Activated CD8-positive, alpha-beta T cell treated with anti-CD3 and anti-CD28 coated beads for 36 hours (primary cell): ENCODE measurements at regions not wholly inside any gene's neighbourhood (a gene's known extent, or its start where the extent isn't known, plus 50 kb on each side); places are given as distances from the start of the nearest gene placed in this dataset.

Source experiments
- ATAC-seq: fragments of 200-7000 bp; cut with Tn5 transposase; one replicate; pipeline ENCODE4 v1.10.0; 2021; ENCODE audit warnings: mild to moderate bottlenecking, moderate library complexity
- CTCF ChIA-PET: fragments of 350-600 bp; sonication (Branson Sonifier 250); formaldehyde crosslinking; loops from one replicate; lab custom pipeline; 2021; ENCODE audit warnings: antibody characterized with exemption; lab: Charles Lee
- POLR2A ChIA-PET: fragments of 350-600 bp; sonication (Branson Sonifier 250); formaldehyde crosslinking; loops from one replicate; lab custom pipeline; 2021; ENCODE audit warnings: antibody characterized with exemption; lab: Charles Lee
- DNase-seq: peaks from one replicate; pipeline ENCODE4 v3.0.0-alpha.2; 2020
- H3K27ac Mint-ChIP-seq: one replicate; pipeline ENCODE4 v1.8.0; 2021; ENCODE audit warnings: mild to moderate bottlenecking, mixed read lengths
- H3K27me3 Mint-ChIP-seq: one replicate; pipeline ENCODE4 v1.8.0; 2021; ENCODE audit warnings: mixed read lengths
- H3K36me3 Mint-ChIP-seq: one replicate; pipeline ENCODE4 v1.8.0; 2021; ENCODE audit warnings: low read depth, mixed read lengths
- H3K4me1 Mint-ChIP-seq: one replicate; pipeline ENCODE4 v1.8.0; 2021; ENCODE audit warnings: low read depth, mixed read lengths
- H3K4me3 Mint-ChIP-seq: one replicate; pipeline ENCODE4 v1.8.0; 2021; ENCODE audit warnings: mild to moderate bottlenecking, moderate library complexity, mixed read lengths
- H3K9me3 Mint-ChIP-seq: one replicate; pipeline ENCODE4 v1.8.0; 2021; ENCODE audit warnings: mixed read lengths
- CTCF ChIP-seq: fragments of 200-600 bp; IDR thresholded peaks from one replicate; pipeline ENCODE4 v1.8.0; 2022; ENCODE audit warnings: antibody characterized with exemption, mild to moderate bottlenecking
- intact Hi-C: fragments of 100-400 bp; cut with micrococcal nuclease; formaldehyde crosslinking; loops from one replicate; pipeline ENCODE4 v1.10.0; 2022

GRCh38 chr3:147832611-147833010, 423.4 kb downstream of the ZIC1 start:
- H3K27ac Mint-ChIP-seq, result no peak overlapping the region
- no peaks in the 10 kb centered on the region for H3K36me3 Mint-ChIP-seq
- CTCF ChIA-PET, result no interaction called here
- H3K9me3 Mint-ChIP-seq, result peaks cover 3% of the 10 kb centered on the region
- no peak overlapping the region for H3K4me3 Mint-ChIP-seq
- DNase-seq (no peak), ATAC-seq (no peak)
- no peaks in the 10 kb centered on the region for H3K4me1 Mint-ChIP-seq
- intact Hi-C loops, result no loop called here
- no peaks in the 10 kb centered on the region for H3K27me3 Mint-ChIP-seq
- POLR2A ChIA-PET, result no interaction called here
- TF ChIP-seq CTCF, result no peak

GRCh38 chr3:147836330-147836729, 427.2 kb downstream of the ZIC1 start:
- Mint-ChIP-seq H3K27ac (no peak overlapping the region), H3K9me3 (peaks cover 3% of the 10 kb centered on the region), H3K4me1 (no peaks in the 10 kb centered on the region), H3K27me3 (no peaks in the 10 kb centered on the region), H3K4me3 (no peak overlapping the region), H3K36me3 (no peaks in the 10 kb centered on the region)
- ATAC-seq (no peak), DNase-seq (no peak)
- TF ChIP-seq CTCF, result no peak
- ChIA-PET CTCF (no interaction called here), POLR2A (no interaction called here)
- intact Hi-C loops, result no loop called here

- H3K9me3 Mint-ChIP-seq, result no peaks in the 10 kb centered on the region
- intact Hi-C loops, result no loop called here
- no peak for TF ChIP-seq CTCF
- ATAC-seq, result no peak
- ChIA-PET POLR2A (no interaction called here), CTCF (no interaction called here)
- no peak overlapping the region for H3K27ac Mint-ChIP-seq
- H3K4me1 Mint-ChIP-seq, result no peaks in the 10 kb centered on the region
- no peak overlapping the region for H3K4me3 Mint-ChIP-seq
- no peaks in the 10 kb centered on the region for H3K27me3 Mint-ChIP-seq
- no peak for DNase-seq
- H3K36me3 Mint-ChIP-seq, result no peaks in the 10 kb centered on the region
These were observed 429.5 kb downstream of the ZIC1 start for GRCh38 chr3:147838652-147839051.

- Mint-ChIP-seq H3K27me3 (no peaks in the 10 kb centered on the region), H3K4me3 (no peak overlapping the region), H3K36me3 (no peaks in the 10 kb centered on the region), H3K4me1 (no peaks in the 10 kb centered on the region), H3K9me3 (no peaks in the 10 kb centered on the region), H3K27ac (no peak overlapping the region)
- TF ChIP-seq CTCF, result no peak
- intact Hi-C loops, result no loop called here
- POLR2A ChIA-PET, result no interaction called here
- CTCF ChIA-PET, result no interaction called here
- DNase-seq, result no peak
- no peak for ATAC-seq
These were observed 434.2 kb downstream of the ZIC1 start for GRCh38 chr3:147843331-147843730.

- no peak for DNase-seq
- ChIA-PET POLR2A (no interaction called here), CTCF (no interaction called here)
- intact Hi-C loops, result no loop called here
- no peak for TF ChIP-seq CTCF
- no peak overlapping the region for H3K27ac Mint-ChIP-seq
- no peak overlapping the region for H3K4me3 Mint-ChIP-seq
- H3K4me1 Mint-ChIP-seq, result no peaks in the 10 kb centered on the region
- H3K27me3 Mint-ChIP-seq, result no peaks in the 10 kb centered on the region
- no peaks in the 10 kb centered on the region for H3K9me3 Mint-ChIP-seq
- H3K36me3 Mint-ChIP-seq, result no peaks in the 10 kb centered on the region
- no peak for ATAC-seq
These were observed 437.1 kb downstream of the ZIC1 start for GRCh38 chr3:147846293-147846692.
